ENCODE measurements at regions not wholly inside any gene's neighbourhood (a gene's known extent, or its start where the extent isn't known, plus 50 kb on each side); places are given as distances from the start of the nearest gene placed in this dataset.
"Not testable (repeated sequence)": the region's sequence is repeated elsewhere in the genome, so short reads cannot be mapped to it uniquely, and the experiment has no call there.

- 70 to 80% methylated on average over 6 of the region's 6 CpGs for WGBS, 2 donors
- Histone ChIP-seq H3K9me3 (peaks cover 0 to 2% (median 0%) of the 10 kb centered on the region in 4 donors), H3K36me3 (no peaks in the 10 kb centered on the region), H3K4me3 (no peak overlapping the region), H3K27me3 (no peaks in the 10 kb centered on the region), H3K27ac (no peak overlapping the region), H3K4me1 (no peaks in the 10 kb centered on the region)
- TF ChIP-seq CTCF (IDR thresholded peaks at IDR 0.05) (no peak), EP300 (IDR thresholded peaks at IDR 0.05) (no peak), POLR2A (IDR thresholded peaks at IDR 0.05) (no peak)
- no peak for DNase-seq (ENCODE audit: low spot score in 2 of 2)
These were observed 222.8 kb upstream of the PRKCQ start for GRCh38 chr10:6802759-6803426.

- WGBS, 2 donors: 84 to 88% methylated on average over 3 of the region's 3 CpGs
These were observed 216.2 kb upstream of the PRKCQ start for GRCh38 chr10:6796231-6796630.

GRCh38 chr10:6795541-6795940 lies 215.5 kb upstream of the PRKCQ start:
- Histone ChIP-seq H3K9me3 (no peaks in the 10 kb centered on the region), H3K36me3 (no peaks in the 10 kb centered on the region), H3K4me3 (no peak overlapping the region), H3K4me1 (no peaks in the 10 kb centered on the region), H3K27me3 (no peaks in the 10 kb centered on the region), H3K27ac (peak overlapping the region in 2 of 4 donors; percentile 57 to 65)
- TF ChIP-seq EP300 (IDR thresholded peaks at IDR 0.05) (no peak), CTCF (IDR thresholded peaks at IDR 0.05) (no peak), POLR2A (IDR thresholded peaks at IDR 0.05) (no peak)
- DNase-seq (ENCODE audit: low spot score in 2 of 2): no peak
- WGBS, 2 donors: 54 to 57% methylated on average over 6 of the region's 6 CpGs

More at GRCh38 chr10:6796231-6796630, 216.2 kb upstream of the PRKCQ start:
- DNase-seq (ENCODE audit: low spot score in 2 of 2): no peak
- H3K27me3 ChIP-seq: no peaks in the 10 kb centered on the region
- H3K9me3 ChIP-seq: no peaks in the 10 kb centered on the region
- no peak for TF ChIP-seq CTCF (IDR thresholded peaks at IDR 0.05)
- TF ChIP-seq POLR2A (IDR thresholded peaks at IDR 0.05): no peak
- TF ChIP-seq EP300 (IDR thresholded peaks at IDR 0.05): no peak
- H3K4me3 ChIP-seq: no peak overlapping the region
- H3K27ac ChIP-seq: peak overlapping the region in 2 of 4 donors; percentile 18 to 65
- no peaks in the 10 kb centered on the region for H3K4me1 ChIP-seq
- H3K36me3 ChIP-seq: no peaks in the 10 kb centered on the region

- not testable (repeated sequence) for H3K27me3 ChIP-seq; H3K36me3 ChIP-seq; H3K4me1 ChIP-seq; DNase-seq (ENCODE audit: low spot score in 2 of 2); H3K9me3 ChIP-seq; H3K4me3 ChIP-seq
- peak overlapping the region in 1 of 4 donors; percentile 19 for H3K27ac ChIP-seq
- 32 to 36% methylated on average over 5 of the region's 10 CpGs for WGBS, 2 donors
These were observed 214.8 kb upstream of the PRKCQ start for GRCh38 chr10:6794841-6795240.

GRCh38 chr10:6794441-6794840 lies 214.4 kb upstream of the PRKCQ start:
- Histone ChIP-seq H3K27me3 (no peaks in the 10 kb centered on the region), H3K4me3 (no peak overlapping the region), H3K27ac (peak overlapping the region in 1 of 4 donors; percentile 19), H3K4me1 (no peaks in the 10 kb centered on the region), H3K9me3 (no peaks in the 10 kb centered on the region), H3K36me3 (no peaks in the 10 kb centered on the region)
- 58 to 73% methylated on average over 10 of the region's 10 CpGs for WGBS, 2 donors
- TF ChIP-seq POLR2A (IDR thresholded peaks at IDR 0.05) (no peak), CTCF (IDR thresholded peaks at IDR 0.05) (no peak), EP300 (IDR thresholded peaks at IDR 0.05) (no peak)
- no peak for DNase-seq (ENCODE audit: low spot score in 2 of 2)
